Left hindlimb (tissue), 1 donor: ENCODE measurements at regions not wholly inside any gene's neighbourhood (a gene's known extent, or its start where the extent isn't known, plus 50 kb on each side); places are given as distances from the start of the nearest gene placed in this dataset.

Experiments used
- DNase-seq: peaks from one replicate; pipeline ENCODE4 v3.0.0-alpha.2; 2018

DNA sequence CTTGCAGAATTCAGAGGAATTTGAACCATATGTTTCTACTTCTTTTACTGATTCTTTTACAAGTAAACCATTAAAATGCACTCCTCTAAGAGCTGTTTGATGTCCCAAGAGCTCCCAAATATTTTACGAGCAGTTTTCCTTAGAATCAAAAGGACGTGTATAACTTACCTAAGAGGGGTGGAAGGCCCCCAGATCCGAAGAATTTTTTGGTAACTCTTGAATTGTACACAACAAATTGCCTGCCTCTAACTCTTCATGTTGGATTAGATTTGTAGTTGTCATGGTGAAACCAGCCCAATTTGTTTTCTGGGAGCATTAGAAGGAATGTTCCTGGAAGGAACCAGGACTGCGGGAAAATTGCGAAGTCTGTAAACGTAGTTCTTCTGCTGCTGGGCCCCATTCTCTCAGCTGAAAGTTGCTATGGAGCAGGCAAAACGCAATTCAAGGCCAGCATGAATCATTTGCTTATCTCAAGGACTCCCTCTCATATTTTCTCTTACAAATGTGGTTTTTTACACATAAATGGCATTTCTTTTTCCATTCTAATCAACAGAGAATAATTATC is 124.8 kb upstream of the TMEM72 start:
- peak; percentile 44 for DNase-seq

DNA sequence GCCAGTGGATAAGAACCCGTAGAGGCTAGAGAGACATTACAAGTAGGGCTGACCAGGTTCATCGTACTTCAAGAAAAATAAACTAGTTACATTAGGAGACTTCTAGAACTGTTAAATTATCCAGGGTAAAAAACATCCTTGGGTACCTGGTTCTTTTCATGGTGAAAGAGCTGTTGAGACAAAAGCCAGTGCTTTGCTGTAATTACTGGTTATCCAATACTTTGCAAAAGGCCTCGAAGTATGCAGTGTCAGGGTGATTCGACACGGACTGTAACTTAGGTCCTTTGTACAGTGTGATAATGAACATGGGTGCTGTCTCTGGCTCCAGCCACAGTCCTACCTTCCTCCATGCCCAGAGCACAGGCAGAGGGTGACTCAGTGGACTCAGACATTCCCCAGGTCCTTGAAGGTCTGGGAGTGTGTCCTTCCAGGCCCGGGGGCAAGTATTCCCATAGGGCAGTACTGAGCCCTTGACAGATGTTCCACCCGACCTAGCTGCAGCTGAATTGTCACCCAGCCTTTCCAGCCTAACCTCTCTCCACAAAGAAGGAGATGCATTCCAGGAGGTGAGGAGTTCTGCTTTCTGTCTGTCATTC is 123.6 kb upstream of the TMEM72 start:
- no peak for DNase-seq

DNA sequence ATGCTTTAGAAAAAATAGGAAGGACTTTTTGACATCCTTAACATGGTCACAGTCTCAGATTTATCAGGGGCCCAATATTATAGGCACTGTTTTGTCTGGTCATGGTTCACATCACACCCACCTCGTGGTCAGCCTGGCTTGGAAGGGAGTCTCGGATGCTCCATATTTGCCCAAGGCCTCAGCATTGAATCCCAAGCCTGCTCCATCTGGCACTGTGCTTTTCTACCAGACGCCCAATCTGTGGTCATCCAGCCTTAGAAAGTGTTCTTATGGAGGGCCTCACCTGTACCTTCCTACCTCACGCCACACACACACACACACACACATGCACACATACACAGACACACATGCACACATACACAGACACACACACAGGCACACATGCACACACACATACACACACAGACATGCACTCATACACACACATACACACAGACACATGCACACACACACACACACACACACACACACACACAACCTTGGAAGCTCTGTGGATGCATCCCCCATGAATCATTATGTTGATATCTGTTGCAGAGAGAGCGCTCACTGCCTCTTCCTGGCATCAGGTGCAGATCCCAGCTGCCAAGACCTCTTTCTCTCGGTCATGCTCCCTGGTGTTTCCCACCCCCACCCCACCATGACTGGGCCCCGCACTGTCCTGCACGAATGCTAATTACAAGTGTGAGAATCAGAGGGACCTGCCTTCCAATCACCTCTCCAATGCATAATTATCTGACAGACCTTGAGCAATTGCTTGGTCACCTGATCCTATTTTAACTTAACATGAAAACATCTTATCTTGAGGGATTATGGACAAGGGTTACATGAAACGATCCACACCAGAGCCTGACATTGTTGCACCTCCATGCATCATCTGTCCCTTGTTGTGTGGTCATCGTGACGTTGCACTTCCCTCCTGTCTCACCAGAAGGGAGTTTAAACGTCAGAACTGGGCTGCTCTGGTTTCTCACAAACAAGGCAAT is 122.7 kb upstream of the TMEM72 start:
- no peak for DNase-seq

DNA sequence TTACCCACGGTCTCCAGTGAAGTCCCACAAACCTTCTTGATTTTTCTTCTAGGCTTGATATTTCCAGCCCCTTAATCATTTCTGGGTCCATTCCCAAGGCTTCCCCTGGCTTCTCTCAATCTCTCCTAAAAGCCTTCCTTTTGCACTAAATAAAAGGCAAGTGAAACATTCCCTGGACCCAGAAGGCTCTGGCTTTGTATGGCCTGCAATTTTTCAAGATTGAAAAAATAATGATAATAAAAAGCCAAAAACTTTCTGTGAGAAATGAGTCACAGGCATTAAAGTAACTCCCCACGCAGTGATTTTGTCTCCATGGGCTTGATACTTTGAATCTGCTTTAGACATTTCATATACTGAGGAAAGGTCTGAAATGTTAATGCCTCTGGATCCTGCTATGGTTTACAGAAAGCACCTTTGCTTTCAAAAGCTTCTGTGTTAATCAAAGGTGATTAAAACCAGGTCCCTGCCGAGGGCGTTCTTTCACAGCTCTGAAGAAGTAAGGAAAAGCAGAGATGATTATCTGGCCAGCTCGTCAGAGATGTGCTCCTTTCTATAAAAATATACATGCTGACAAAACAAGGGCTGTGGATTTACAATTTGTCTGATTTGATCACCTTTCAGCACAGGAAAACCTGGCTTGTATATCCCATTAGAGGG is 118.9 kb upstream of the TMEM72 start:
- DNase-seq, result no peak

DNA sequence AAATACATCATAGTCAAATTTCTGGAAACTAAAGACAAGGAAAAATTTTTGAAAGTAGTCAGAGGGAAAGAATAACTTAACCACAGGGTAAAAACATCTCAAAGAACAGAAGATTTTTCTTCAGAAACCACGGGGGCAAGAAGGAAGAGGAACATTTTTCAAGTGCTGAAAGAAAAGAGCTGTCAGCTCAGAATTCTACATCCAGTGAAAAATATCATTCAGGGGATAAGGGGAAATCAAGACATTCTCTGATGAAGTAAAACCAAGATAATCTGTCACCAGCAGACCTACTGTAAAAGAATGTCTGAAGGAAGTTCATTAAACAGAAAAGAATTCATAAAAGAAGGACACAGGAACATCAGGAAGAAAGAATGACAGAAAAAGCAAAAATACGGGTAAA is 111.2 kb upstream of the TMEM72 start:
- no peak for DNase-seq

DNA sequence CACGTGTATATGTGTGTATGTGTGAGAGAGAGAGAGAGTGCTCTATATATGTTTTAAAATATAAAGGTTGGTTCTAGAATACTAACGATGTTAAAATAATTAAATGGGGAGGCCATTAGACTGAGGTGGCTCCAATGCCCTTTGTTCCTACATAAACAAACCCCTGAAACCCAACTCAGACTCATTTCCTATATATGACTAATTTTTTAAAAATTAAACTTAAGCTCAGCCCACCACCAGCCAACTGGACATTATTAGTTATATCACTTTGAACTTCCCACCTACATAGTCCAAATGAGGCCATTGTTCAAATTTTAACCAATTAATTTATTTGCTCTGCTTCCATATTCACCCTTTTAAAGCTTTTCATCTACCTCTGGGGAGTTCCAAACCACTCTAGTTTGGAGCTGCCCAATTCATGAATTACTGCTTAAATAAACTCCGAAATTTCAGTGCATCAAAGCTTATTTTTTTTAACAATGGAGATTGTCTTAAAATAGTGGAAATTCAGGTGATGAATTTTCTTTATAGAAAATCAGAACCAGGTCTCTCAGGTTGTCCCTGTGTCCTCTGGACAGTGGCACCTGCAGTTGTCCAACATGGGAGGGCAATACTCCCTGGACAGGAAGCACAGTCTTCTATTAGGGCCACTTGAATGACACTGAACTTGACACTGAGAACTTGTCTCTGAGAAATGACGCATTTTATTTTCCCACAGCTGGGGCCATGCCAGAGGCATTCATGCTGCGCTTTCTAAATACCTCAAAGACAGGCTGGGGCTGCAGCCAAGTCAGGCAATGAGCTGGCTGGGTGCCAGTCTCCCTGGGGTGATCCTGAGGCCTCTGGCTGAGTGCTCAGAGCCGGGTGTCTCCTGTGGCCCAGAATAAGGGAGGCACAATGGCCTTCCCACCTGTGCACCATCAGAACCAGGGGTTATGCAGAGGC is 109.5 kb upstream of the TMEM72 start:
- DNase-seq, result peak; percentile 62

DNA sequence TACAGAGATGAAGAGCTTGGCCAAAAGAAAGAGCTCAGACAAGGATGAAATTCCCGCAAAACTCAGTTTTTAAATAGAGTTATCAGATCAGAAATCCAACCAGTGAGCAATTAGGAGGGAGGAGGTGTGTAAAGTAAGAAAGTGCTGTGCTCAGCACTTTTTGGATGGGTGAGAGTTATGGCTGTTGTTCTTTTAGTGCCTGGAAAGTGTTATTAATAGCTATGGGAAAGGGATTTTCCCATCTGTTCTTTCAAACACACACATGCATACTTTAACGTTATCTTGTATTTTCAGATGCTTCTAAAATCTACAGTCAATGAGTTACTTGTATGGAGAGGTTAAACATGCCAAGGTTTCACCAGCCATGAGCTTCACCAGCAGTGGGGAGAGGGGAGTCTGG is 107.3 kb upstream of the TMEM72 start:
- DNase-seq, result no peak

DNA sequence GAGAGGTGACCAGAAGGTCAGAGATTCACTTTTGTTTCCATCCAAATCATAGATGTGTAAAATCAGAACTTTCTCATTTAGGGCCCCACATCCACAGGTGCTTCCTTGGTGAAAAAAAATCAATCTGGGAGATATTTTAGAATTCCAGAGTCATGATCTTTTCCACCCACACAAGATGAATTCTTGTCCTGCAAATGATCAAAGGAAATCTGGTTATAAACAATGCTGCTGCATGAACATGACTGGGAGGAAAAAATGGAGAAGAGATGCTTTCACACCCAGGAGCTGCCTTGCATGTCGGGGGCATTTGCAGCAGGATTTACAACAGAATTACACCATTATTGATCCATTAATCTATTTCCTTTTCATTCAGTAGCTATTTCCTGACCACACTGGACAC is 106.5 kb upstream of the TMEM72 start:
- DNase-seq, result no peak

DNA sequence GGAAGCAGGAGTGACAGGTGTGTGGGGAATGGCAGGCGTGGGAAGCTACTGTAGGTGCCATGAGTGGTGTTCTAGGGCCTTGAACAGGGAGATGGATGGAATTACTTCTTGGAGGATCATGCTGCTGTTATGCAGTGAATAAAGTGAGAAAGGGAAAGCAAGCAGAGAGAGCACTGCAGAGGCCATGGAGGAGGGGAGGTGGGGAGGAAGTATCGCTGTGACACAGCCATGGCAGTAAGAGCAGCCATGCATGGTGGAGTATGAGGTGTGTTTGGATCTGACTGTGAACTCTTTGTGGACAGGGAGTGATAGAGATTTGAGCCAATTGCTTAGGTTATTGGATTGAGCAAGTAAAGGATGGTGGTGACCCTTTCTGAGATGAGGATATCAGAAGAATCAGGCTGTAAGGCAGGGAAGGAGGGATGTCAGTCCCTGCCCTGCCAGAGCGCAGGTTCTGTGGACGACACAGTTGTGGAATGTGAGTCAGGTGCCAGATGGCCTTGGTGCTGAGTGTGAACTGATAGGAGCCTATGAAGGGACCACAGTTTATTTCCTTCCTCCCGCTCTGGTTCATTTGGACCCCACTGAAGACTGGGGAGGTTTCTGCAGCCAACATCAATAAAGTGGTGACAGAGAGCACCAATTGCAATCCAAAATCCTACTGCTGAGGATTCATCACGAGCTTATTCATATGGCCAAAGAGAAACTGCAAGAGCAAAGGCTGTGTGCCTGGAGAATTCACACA is 105.5 kb upstream of the TMEM72 start:
- no peak for DNase-seq

DNA sequence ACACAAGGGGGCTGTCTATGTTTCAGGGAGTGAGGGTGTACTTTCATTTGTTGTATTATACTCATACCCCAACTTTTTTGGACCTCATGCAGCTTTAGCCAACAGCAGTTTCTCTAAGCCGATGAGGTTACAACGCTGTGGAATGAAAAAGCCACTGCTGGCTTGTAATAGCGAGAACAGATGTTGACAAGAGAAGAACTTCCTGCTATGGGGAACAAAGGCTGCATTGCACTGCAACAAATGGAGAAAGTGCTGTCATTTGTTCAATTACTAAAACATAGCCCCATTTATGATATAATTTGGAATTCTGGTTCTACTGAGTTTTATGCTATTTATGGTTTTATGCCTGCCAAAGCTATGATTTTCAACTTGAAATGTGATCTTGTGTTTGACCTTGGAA is 104.2 kb upstream of the TMEM72 start:
- peak; percentile 59 for DNase-seq

DNA sequence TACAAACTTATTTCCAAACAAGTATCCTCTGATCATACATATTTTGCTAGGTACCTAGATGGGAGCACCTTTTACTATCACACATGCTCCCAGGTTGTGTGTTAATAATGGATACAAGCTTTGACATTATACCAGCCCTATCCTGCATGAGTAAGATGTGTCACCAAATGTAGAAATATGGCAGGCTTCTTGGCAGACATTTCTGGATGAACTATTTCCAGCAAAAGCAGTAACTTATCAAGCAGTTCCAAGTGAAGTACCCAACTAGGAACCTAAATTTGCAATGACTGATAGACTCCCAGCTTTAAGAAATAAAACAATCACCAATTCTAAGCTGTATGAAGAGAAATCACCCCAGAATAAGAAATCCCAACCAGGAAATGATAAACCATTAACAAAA is 103.7 kb upstream of the TMEM72 start:
- DNase-seq, result no peak

DNA sequence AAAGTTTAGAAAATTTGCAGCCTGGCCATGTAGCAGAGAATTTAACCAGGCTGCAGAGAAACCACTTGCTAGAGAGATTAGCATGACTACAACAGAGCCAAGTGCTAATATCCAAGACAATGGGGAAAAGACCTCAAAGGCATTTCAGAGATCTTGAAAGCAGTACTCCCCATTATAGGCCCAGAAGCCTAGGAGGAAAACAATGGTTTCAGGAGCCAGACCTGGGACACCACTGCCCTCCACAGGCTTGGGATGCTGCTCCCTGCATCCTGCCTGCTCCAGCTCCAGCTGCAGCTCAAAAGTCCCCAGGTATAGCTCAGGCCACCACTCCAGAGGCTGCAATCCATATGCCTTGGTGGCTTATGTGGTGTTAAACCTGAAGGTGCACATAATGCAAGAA is 101.5 kb upstream of the TMEM72 start:
- DNase-seq, result no peak

DNA sequence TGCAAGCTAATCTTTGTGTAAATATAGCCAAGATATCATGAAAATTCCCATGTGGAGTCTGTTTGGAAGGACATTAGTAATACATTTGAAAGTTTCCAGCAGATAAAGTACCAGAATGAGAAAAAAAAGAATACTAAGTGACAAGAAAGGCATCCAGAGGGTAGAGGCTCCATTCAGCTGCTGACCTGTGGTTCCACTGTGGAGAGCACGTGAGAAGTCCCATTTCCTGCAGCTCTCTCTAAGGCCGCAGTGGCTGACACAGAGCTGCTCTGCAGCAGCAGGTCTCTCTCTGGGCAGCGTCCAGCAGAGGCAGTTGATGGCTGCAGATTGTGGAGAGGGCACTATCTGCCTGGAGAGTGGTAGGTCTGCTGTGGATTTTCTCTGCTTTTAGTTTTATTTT is 100.1 kb upstream of the TMEM72 start:
- DNase-seq, result no peak

DNA sequence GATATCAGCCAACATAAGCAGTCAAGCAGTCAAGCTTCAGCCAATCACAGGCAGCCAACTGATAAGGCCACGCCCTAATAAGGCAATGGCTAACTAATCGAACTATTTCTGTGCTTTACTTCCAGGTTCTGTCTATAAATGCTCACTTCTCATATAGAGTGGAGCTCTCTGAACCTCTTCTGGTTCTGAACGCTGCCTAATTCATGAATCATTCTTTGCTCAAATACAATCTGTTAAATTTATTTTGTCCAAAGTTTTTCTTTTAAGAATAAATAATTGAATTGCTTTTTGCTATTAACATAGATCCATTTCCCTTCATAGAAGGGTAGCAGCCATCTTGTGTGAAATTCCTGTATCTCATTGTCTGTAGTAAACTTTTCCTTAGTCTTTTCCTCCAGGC is 97.9 kb upstream of the TMEM72 start:
- no peak for DNase-seq

DNA sequence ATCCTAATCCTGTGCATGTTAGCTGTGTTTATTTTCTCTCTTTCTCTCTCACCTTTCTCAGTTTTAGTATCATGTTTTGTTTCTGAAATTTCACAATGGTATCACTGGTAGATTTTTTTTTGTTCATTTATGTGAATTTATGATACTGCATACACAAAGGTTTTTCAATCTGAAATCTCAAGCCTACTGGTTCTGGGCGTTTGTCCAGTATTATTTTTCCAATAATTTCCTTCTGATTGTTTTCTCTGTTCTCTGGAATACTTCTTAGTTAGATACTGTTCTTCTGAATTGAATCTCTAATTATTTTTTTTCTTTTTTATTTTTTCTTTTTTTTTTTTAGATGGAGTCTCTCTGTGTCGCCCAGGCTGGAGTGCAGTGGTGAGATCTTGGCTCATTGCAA is 96.2 kb upstream of the TMEM72 start:
- DNase-seq, result no peak

DNA sequence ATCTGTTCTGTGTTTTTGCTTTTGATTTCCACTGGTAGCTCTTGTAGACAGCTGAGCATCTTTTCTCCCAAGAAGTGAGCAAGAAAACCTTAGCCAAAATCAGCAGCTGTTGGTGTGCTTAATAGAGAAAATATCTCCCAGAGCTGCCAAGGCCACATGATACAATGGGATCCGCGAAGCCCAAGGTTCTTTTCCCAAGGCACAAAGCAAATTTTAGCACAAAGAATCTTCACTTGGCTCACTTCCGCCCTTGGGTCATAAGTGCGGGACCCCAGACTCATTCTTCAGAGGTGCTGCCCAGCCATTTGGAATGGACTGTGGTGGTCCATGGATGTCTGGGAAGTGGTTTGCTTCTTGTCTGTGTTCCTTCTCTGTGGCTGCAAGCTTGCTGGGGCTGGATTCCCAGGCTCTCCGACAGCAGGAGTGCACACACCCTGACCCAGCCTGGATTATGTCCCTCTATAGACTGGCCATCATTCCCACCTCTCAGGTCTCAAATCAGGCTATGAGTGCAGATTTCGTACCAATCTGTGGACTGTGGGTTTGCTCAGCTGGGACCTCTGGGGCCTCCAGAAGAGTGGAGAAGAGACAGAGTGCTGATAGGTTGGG is 93.0 kb upstream of the TMEM72 start:
- DNase-seq, result no peak

DNA sequence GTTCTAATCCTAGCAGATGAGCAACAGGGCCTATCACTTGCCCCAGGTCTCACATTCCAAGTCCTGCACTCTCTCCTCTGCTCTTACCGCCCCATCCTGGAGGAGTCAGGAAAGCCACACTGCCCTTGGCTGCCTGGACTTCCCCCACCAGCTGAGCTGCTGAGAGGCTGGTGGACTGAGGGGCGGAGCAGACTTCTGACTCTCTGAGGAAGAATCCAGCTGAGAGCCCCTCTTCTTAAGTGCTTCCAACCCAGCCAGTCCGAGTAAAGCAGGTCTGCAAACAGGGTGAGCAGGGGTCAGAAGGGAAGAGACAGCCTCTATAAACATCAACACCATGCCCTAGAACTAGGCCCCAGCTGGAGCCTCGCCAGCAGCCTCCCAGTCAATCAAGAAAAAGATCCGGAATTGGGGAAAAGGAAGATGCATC is 92.4 kb upstream of the TMEM72 start:
- no peak for DNase-seq

DNA sequence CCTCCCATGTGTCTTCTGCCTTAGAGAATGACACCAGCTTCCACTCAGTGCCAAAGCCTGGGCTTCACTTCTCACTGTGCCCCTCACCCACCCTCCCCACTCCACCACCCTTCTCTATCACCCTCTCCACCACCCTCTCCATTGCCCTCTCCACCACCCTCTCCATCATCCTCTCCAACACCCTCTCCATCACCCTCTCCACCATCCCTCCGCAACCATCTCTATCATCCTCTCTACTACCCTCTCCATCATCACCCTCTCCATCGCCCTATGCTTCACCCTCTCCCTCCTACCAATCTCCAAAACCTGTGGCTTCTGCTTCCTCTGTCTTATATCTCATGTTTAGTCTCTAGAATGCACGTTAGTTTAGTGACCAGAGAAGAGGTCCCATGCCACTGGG is 91.0 kb upstream of the TMEM72 start:
- no peak for DNase-seq

DNA sequence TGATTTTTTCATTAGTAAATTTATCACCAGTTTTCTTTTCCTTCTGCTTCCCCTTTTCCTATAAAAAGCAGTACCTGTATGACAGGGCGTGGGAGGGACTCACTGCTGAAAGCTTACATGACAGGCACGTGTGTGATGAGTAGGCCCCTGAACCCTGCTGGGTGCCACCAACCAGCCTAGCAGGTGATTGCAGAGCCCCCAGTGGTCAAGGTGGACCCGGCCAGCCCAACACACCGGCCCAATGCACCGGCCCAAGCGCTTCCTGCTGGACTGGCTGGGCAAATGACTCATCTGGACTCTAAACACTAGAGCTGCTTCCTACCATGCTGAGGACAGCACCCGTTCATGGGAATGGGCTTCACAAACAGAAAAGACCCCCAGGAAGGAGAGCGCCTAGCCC is 89.8 kb upstream of the TMEM72 start:
- DNase-seq, result no peak

DNA sequence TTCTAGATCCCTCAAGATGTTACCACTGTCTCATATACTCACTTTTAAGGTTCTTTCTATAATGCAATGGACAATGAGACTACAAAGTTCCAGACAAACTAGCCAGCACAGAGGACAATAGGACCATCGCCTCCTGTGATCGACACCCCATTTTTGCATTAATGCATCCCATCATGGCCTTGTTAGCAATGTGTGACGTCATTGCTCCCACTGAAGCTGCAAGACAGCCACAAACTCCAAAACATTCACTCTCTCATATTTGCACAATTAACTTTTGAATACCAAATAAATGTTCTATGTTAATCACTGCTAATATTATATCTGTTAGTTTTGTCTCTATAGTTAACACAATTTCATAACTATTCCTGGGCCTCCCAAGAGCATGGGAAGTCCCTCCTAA is 88.8 kb upstream of the TMEM72 start:
- no peak for DNase-seq

DNA sequence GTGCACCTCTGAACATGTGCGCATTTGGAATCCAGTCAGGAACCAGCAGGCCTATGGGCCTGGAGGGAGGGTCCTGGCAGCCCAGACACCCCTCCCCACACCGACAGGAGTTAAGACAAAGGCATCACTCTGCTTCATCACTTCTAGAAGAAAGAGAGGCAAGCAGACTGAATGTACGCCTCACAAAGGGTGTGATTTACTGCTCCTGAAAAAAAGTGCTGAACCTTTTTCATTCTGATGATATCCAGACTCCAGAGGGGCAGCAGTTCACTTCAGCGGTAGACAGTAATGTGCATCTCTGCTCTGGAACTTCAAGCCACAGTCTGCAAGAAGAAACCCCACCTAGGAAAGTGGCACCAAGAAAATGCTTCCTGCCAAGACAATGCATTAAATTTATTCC is 88.2 kb upstream of the TMEM72 start:
- no peak for DNase-seq
